Karpas-422 (cell line): ENCODE measurements at regions not wholly inside any gene's neighbourhood (a gene's known extent, or its start where the extent isn't known, plus 50 kb on each side); places are given as distances from the start of the nearest gene placed in this dataset.

Experiments used
- DNase-seq: peaks from one replicate; pipeline ENCODE4 v3.0.0-alpha.2; 2015
- H2AFZ ChIP-seq: fragments of 200-600 bp; sonication (generic); 2 replicates; pipeline ENCODE4 v1.6.1; 2014; ENCODE audit warnings: antibody characterized with exemption, low read length, mixed read lengths
- H3K27ac ChIP-seq: fragments of 200-600 bp; sonication (generic); 2 replicates; pipeline ENCODE4 v1.5.1; 2014; ENCODE audit warnings: mild to moderate bottlenecking, low read length, moderate library complexity
- H3K27me3 ChIP-seq: fragments of 200-600 bp; sonication (generic); 2 replicates; pipeline ENCODE4 v1.6.1; 2014; ENCODE audit warnings: low read length, mixed read lengths
- H3K36me3 ChIP-seq: fragments of 200-600 bp; sonication (generic); 2 replicates; pipeline ENCODE4 v1.6.1; 2014; ENCODE audit warnings: low read length, mixed read lengths; ENCODE audit not compliant: insufficient read depth
- H3K4me1 ChIP-seq: fragments of 200-600 bp; sonication (generic); 2 replicates; pipeline ENCODE4 v1.6.1; 2014; ENCODE audit warnings: mild to moderate bottlenecking, low read length, mixed read lengths
- H3K4me2 ChIP-seq: fragments of 200-600 bp; sonication (generic); 2 replicates; pipeline ENCODE4 v1.6.1; 2014; ENCODE audit warnings: low read length, low read depth, mild to moderate bottlenecking; ENCODE audit not compliant: poor library complexity, severe bottlenecking
- H3K4me3 ChIP-seq: fragments of 200-600 bp; sonication (generic); 2 replicates; pipeline ENCODE4 v1.5.1; 2014; ENCODE audit warnings: mild to moderate bottlenecking, antibody characterized with exemption, low read length, mixed read lengths
- H3K79me2 ChIP-seq: fragments of 200-600 bp; sonication (generic); 2 replicates; pipeline ENCODE4 v1.6.1; 2014; ENCODE audit warnings: mild to moderate bottlenecking, low read length, mixed read lengths
- H3K9ac ChIP-seq: fragments of 200-600 bp; sonication (generic); 2 replicates; pipeline ENCODE4 v1.6.0; 2014; ENCODE audit warnings: low read length
- H3K9me2 ChIP-seq: fragments of 200-600 bp; sonication (generic), shearing (Covaris generic); replicated peaks from 2 replicates; pipeline ENCODE4 v1.6.0; 2014; ENCODE audit warnings: mild to moderate bottlenecking, low read length, moderate library complexity; ENCODE audit not compliant: insufficient read depth
- H3K9me3 ChIP-seq: fragments of 300-700, 200-600 bp; sonication (generic); 2 replicates; pipeline ENCODE4 v1.6.1; 2014; ENCODE audit warnings: low read length, mixed read lengths
- H4K20me1 ChIP-seq: fragments of 200-600 bp; sonication (generic); 2 replicates; pipeline ENCODE4 v1.6.1; 2014; ENCODE audit warnings: mild to moderate bottlenecking, antibody characterized with exemption, low read length, low read depth; ENCODE audit not compliant: insufficient read depth

DNA sequence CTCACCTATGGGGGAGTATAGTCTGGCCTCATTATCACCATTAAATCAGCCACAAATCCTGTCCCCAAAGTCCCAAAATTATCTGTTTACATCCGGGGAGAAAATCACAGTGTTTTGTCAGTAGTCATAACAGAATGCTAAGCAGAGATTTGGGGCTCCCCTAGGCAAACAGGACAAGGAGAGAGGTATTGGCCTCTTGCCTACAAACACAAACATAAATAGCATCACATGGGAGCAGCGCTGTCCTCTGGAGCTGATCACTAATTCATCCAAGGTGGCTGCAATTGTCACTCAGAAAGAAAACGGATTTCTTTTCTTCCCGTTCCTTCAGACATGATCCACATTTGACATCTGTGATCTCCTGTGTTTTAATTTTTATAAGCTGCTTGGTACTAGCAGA, 1028.1 kb downstream of the NTRK3 start:
- Histone ChIP-seq H3K36me3 (no peaks in the 10 kb centered on the region), H3K27ac (no peak overlapping the region), H3K9ac (no peak overlapping the region), H3K27me3 (no peaks in the 10 kb centered on the region), H2AFZ (no peak overlapping the region), H3K4me1 (no peaks in the 10 kb centered on the region), H3K9me2 (no peaks in the 10 kb centered on the region), H3K4me2 (no peak overlapping the region), H3K4me3 (no peak overlapping the region), H3K9me3 (peaks cover 5% of the 10 kb centered on the region; the same call in 1 of the 2 replicates), H3K79me2 (no peaks in the 10 kb centered on the region), H4K20me1 (no peaks in the 10 kb centered on the region)
- no peak for DNase-seq

DNA sequence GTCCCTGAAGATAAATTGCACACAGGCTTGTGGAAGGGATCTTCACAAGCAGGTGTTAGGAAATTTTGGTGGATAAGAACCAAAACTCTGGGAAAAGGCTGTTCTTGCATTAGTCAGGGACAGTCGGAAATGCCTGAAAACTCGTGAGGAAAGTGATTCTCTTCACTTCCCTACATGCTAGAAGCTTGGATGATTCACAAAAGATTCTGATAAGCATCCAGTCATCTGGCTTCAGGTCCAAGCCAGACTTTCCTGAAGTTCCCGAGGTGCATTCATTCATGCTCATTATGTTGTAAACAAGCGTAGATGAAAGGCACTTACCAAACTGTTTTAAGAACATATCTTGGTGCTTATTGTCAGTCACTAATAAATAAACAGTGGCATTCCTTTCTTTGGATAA, 1028.7 kb downstream of the NTRK3 start:
- no peak overlapping the region for H2AFZ ChIP-seq
- no peak overlapping the region for H3K9ac ChIP-seq
- DNase-seq: no peak
- no peak overlapping the region for H3K4me3 ChIP-seq
- H3K27me3 ChIP-seq: no peaks in the 10 kb centered on the region
- no peaks in the 10 kb centered on the region for H3K9me2 ChIP-seq
- H3K4me1 ChIP-seq: no peaks in the 10 kb centered on the region
- H4K20me1 ChIP-seq: no peaks in the 10 kb centered on the region
- no peak overlapping the region for H3K4me2 ChIP-seq
- H3K36me3 ChIP-seq: no peaks in the 10 kb centered on the region
- no peak overlapping the region for H3K27ac ChIP-seq
- H3K9me3 ChIP-seq: peaks cover 5% of the 10 kb centered on the region; the same call in 1 of the 2 replicates
- no peaks in the 10 kb centered on the region for H3K79me2 ChIP-seq

DNA sequence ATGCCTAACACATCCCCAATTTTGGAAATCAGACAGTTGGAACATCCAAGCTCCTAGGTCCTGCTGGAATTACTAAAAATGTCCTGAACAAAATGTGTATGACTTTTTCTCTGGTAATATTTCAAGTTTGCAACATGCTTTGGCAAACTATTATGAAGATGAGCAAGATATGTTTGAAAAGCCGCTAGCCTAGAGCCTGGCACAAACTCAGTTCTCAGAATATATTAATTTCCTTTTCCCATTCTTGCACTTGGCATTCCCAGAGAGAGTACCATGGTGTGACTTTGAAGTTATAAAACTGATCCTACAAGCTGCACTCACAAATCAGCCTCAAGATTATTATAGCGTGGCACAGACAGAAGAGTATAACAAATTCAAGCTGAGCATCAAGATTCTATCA, 1031.1 kb downstream of the NTRK3 start:
- H3K4me1 ChIP-seq: no peaks in the 10 kb centered on the region
- H3K4me2 ChIP-seq: no peak overlapping the region
- no peak overlapping the region for H3K9ac ChIP-seq
- no peak overlapping the region for H3K4me3 ChIP-seq
- no peaks in the 10 kb centered on the region for H3K27me3 ChIP-seq
- H3K9me2 ChIP-seq: no peaks in the 10 kb centered on the region
- H2AFZ ChIP-seq: no peak overlapping the region
- H3K9me3 ChIP-seq: peaks cover 11% of the 10 kb centered on the region
- H3K27ac ChIP-seq: no peak overlapping the region
- no peaks in the 10 kb centered on the region for H4K20me1 ChIP-seq
- no peaks in the 10 kb centered on the region for H3K36me3 ChIP-seq
- no peaks in the 10 kb centered on the region for H3K79me2 ChIP-seq
- DNase-seq: no peak

DNA sequence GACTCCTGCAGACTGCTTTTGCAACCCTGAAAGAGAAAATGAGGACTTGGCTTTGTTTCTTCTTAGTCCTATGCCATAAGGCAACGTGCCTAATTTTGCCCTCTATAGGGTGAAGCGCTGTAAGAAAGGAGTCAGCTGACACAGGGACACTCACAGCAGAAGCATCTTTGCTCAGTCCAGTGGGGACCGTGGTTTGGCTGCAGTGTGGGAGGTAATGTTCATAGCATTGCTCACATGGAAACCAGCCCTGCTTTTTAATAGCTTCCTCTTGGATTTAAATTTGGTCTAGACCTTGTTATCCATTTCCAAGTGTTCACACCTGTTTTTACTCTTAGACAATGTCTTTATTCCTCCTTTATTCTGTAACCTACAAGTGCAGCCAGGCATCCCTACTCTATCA, 1032.1 kb downstream of the NTRK3 start:
- no peak overlapping the region for H3K9ac ChIP-seq
- H3K27me3 ChIP-seq: no peaks in the 10 kb centered on the region
- no peak for DNase-seq
- H3K27ac ChIP-seq: no peak overlapping the region
- H3K9me3 ChIP-seq: peaks cover 19% of the 10 kb centered on the region
- no peaks in the 10 kb centered on the region for H3K9me2 ChIP-seq
- H3K4me2 ChIP-seq: no peak overlapping the region
- H3K36me3 ChIP-seq: no peaks in the 10 kb centered on the region
- no peak overlapping the region for H2AFZ ChIP-seq
- H3K79me2 ChIP-seq: no peaks in the 10 kb centered on the region
- H3K4me1 ChIP-seq: no peaks in the 10 kb centered on the region
- H4K20me1 ChIP-seq: no peaks in the 10 kb centered on the region
- no peak overlapping the region for H3K4me3 ChIP-seq

DNA sequence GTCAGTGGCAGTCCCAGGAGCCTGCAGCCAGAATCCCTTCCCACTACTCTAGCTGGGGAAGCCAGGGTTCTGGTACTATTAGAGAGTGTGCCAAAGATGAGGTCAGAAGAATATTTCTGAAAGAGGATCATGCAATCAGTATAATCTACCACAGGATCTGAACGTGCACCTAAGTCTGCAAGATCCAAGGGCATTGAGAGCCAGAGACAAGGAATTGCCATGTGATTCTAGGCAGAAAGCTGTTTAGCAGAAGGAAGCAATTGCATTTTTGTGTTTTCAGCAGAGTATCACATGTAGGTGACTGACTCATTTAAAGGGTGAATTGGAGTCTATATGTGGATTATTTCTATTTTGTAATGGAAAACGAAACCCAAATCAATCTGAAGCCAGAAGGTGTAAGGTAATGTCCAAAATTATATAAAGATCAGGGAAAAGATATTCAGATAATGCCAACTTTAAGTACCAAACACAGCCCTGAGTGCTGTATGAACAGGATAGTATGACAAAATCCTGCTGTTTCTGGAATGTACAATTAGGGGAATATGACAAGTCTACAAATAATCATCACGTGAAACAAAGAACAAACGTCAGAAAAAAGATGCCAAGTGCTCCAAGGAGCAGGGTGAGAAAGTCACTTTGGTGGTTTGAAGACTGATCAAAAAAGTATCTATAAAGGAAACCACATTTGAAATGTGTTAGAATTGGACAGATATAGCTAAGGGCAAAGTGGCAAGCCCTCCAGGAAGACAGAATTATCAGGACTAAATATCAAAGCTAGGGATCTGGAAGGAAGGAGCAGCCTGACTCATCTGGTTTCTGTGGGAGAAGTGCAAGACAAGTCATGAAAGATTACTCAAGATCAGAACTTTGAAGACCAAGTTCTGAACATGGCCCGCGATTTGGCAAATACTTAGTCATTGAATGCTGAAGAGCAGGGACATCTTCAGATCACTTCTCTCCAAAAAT, 1036.6 kb downstream of the NTRK3 start:
- H3K9ac ChIP-seq: no peak overlapping the region
- H3K9me2 ChIP-seq: no peaks in the 10 kb centered on the region
- H3K79me2 ChIP-seq: no peaks in the 10 kb centered on the region
- H3K4me2 ChIP-seq: no peak overlapping the region
- H3K4me3 ChIP-seq: no peak overlapping the region
- H3K27ac ChIP-seq: no peak overlapping the region
- no peaks in the 10 kb centered on the region for H3K36me3 ChIP-seq
- H3K27me3 ChIP-seq: no peaks in the 10 kb centered on the region
- H4K20me1 ChIP-seq: no peaks in the 10 kb centered on the region
- no peaks in the 10 kb centered on the region for H3K4me1 ChIP-seq
- no peak for DNase-seq
- no peak overlapping the region for H2AFZ ChIP-seq
- peaks cover 14% of the 10 kb centered on the region for H3K9me3 ChIP-seq

DNA sequence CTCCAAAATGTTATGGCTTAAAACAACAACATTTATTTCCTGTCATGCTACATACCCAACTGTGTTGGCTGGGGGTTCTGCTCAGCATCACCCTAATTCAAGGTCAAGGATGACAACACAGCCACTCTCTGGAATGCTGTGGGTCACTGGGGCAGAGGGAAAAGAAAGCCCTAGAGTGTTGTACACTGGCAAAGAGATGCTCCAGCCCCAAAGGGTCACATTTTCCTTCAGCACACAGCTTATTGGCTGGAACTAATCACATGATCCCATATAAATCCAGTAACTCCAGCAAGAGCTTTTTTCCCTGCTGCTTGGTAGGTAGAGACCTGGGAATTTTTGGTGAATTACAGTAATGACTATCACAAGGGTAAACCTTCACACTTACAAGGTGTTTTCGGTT, 1041.4 kb downstream of the NTRK3 start:
- Histone ChIP-seq H3K9me3 (peaks cover 6% of the 10 kb centered on the region), H3K36me3 (no peaks in the 10 kb centered on the region), H3K9ac (no peak overlapping the region), H3K9me2 (no peaks in the 10 kb centered on the region), H3K4me2 (no peak overlapping the region), H3K4me3 (no peak overlapping the region), H3K79me2 (no peaks in the 10 kb centered on the region), H2AFZ (no peak overlapping the region), H3K27me3 (no peaks in the 10 kb centered on the region), H3K4me1 (no peaks in the 10 kb centered on the region), H3K27ac (no peak overlapping the region), H4K20me1 (no peaks in the 10 kb centered on the region)
- DNase-seq: no peak

DNA sequence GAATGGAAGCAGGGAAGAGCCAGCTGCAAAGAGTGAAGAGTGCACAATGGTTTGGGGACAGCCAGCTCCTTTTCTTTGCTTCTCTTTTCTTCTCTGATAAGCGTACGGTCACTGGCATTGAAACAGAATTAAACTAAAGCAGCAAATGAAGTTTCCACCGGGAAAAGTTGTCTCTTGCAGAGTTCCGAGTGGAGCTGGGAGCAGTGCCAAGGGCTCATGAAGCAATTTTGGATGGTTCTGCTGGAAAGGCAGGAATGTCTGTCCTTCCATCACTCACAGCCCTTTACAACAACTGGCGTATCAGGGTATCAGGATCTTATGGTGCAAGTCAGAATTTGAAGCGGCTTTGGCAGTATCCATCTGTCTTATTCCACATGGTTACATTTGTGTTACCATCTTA, 1042.9 kb downstream of the NTRK3 start:
- H3K9ac ChIP-seq: no peak overlapping the region
- H3K4me2 ChIP-seq: no peak overlapping the region
- no peaks in the 10 kb centered on the region for H3K27me3 ChIP-seq
- H4K20me1 ChIP-seq: no peaks in the 10 kb centered on the region
- no peaks in the 10 kb centered on the region for H3K9me2 ChIP-seq
- H3K4me1 ChIP-seq: no peaks in the 10 kb centered on the region
- no peak overlapping the region for H3K27ac ChIP-seq
- no peak overlapping the region for H3K4me3 ChIP-seq
- H3K9me3 ChIP-seq: peaks cover 2% of the 10 kb centered on the region
- no peak for DNase-seq
- no peak overlapping the region for H2AFZ ChIP-seq
- H3K79me2 ChIP-seq: no peaks in the 10 kb centered on the region
- no peaks in the 10 kb centered on the region for H3K36me3 ChIP-seq

DNA sequence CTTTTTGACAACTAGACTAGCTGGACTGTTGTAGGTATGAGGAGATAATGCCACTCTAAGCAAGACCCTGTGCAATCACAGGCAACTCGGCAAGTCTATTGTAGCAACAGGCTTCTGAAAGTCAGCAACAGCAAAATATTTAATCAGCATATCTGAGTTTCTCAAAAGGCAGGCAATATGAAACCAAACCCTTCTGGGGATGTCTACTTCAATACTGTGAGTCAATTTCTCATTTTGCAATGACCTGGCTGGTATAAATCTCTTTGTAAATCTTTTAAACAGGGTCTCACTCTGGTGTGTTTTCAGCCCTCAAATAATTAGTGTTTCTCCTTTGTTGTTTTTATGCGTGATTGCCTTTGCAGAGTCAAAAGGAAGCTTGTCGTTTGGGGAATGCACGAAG, 1044.5 kb downstream of the NTRK3 start:
- Histone ChIP-seq H2AFZ (no peak overlapping the region), H3K36me3 (no peaks in the 10 kb centered on the region), H3K4me3 (no peak overlapping the region), H3K9me3 (peaks cover 5% of the 10 kb centered on the region), H3K27ac (no peak overlapping the region), H3K4me1 (no peaks in the 10 kb centered on the region), H3K27me3 (no peaks in the 10 kb centered on the region), H4K20me1 (no peaks in the 10 kb centered on the region), H3K9me2 (no peaks in the 10 kb centered on the region), H3K79me2 (no peaks in the 10 kb centered on the region), H3K4me2 (no peak overlapping the region), H3K9ac (no peak overlapping the region)
- no peak for DNase-seq
